IMR-90 (cell line): ENCODE measurements at regions not wholly inside any gene's neighbourhood (a gene's known extent, or its start where the extent isn't known, plus 50 kb on each side); places are given as distances from the start of the nearest gene placed in this dataset.

Experiments
- ATAC-seq: fragments of 200-7000 bp; cut with Tn5 transposase; 2 replicates; pipeline ENCODE4 v1.9.1; 2020; ENCODE audit warnings: low read depth, mild to moderate bottlenecking, moderate library complexity
- BruUV-seq: library from RNA; stranded (reverse); fragments of 400-500 nt; replicated peaks from 2 replicates; lab custom pipeline; 2021; lab: Mats Ljungman, UMichigan
- CTCF ChIA-PET: fragments of 300-600 bp; formaldehyde crosslinking; extraction: SDS; loops from one replicate; lab custom pipeline; 2021; ENCODE audit warnings: antibody characterized with exemption; lab: Yijun Ruan, JAX
- POLR2A ChIA-PET: fragments of 300-600 bp; sonication (Branson Sonifier 250); formaldehyde crosslinking; loops from one replicate; lab custom pipeline; 2022; ENCODE audit warnings: antibody characterized with exemption; ENCODE audit not compliant: unreplicated experiment; lab: Charles Lee
- DNase-seq: peaks from one replicate; pipeline ENCODE4 v3.0.0; 2013
- H2AFZ ChIP-seq: replicated peaks from 2 replicates; pipeline ENCODE3; 2013; ENCODE audit warnings: low read length, mild to moderate bottlenecking; ENCODE audit not compliant: poor library complexity
- H2AK5ac ChIP-seq: 2 replicates; pipeline ENCODE4 v1.6.1; 2013; ENCODE audit warnings: low read depth, low read length, inconsistent platforms
- H2AK9ac ChIP-seq: replicated peaks from 2 replicates; pipeline ENCODE3; 2013; ENCODE audit warnings: mild to moderate bottlenecking, low read depth, low read length, moderate library complexity; ENCODE audit not compliant: poor library complexity
- H2BK120ac ChIP-seq: 2 replicates; pipeline ENCODE4 v1.6.1; 2013; ENCODE audit warnings: low read depth, low read length, inconsistent platforms
- H2BK15ac ChIP-seq: 3 replicates; pipeline ENCODE4 v1.6.1; 2013; ENCODE audit warnings: low read depth, low read length, inconsistent platforms
- H2BK20ac ChIP-seq: 2 replicates; pipeline ENCODE4 v1.6.1; 2013; ENCODE audit warnings: low read depth, mild to moderate bottlenecking, inconsistent platforms, low read length, moderate library complexity
- H2BK5ac ChIP-seq: 2 replicates; pipeline ENCODE4 v1.6.1; 2013; ENCODE audit warnings: mild to moderate bottlenecking, low read depth, low read length, inconsistent platforms; ENCODE audit not compliant: poor library complexity, severe bottlenecking
- H3K14ac ChIP-seq: replicated peaks from 2 replicates; pipeline ENCODE4 v1.6.1; 2013; ENCODE audit warnings: low read depth, low read length, inconsistent platforms
- H3K18ac ChIP-seq: 2 replicates; pipeline ENCODE4 v1.6.1; 2013; ENCODE audit warnings: low read depth, low read length, control low read depth
- H3K23ac ChIP-seq: 2 replicates; pipeline ENCODE4 v1.6.1; 2013; ENCODE audit warnings: low read depth, low read length, inconsistent platforms
- H3K27ac ChIP-seq: 2 replicates; pipeline ENCODE4 v1.5.1; 2013; ENCODE audit warnings: mild to moderate bottlenecking, control low read depth, low read length; ENCODE audit not compliant: insufficient read depth
- H3K27me3 ChIP-seq: 2 replicates; pipeline ENCODE4 v1.6.1; 2013; ENCODE audit warnings: low read length; ENCODE audit not compliant: control insufficient read depth, insufficient read depth
- H3K36me3 ChIP-seq: 2 replicates; pipeline ENCODE4 v1.6.1; 2013; ENCODE audit warnings: low read length, mixed read lengths; ENCODE audit not compliant: control insufficient read depth, insufficient read depth
- H3K4ac ChIP-seq: 2 replicates; pipeline ENCODE4 v1.6.1; 2013; ENCODE audit warnings: low read depth, low read length, inconsistent platforms
- H3K4me1 ChIP-seq: 2 replicates; pipeline ENCODE4 v1.6.1; 2013; ENCODE audit warnings: low read length, mixed read lengths; ENCODE audit not compliant: control insufficient read depth, insufficient read depth
- H3K4me2 ChIP-seq: 2 replicates; pipeline ENCODE4 v1.6.1; 2013; ENCODE audit warnings: low read depth, mild to moderate bottlenecking, control low read depth, low read length, moderate library complexity
- H3K4me3 ChIP-seq: 2 replicates; pipeline ENCODE4 v1.5.1; 2013; ENCODE audit warnings: low read depth, mild to moderate bottlenecking, control low read depth, low read length, moderate library complexity; ENCODE audit not compliant: insufficient read depth
- H3K56ac ChIP-seq: 2 replicates; pipeline ENCODE4 v1.6.1; 2013; ENCODE audit warnings: low read length, inconsistent platforms; ENCODE audit not compliant: insufficient read depth; ENCODE audit errors: extremely low read depth
- H3K79me1 ChIP-seq, 2 experiments: 2 replicates each; pipeline ENCODE4 v1.6.1; 2013; ENCODE audit warnings: low read length in 2 of 2, inconsistent platforms in 1 of 2, low read depth in 1 of 2
- H3K9ac ChIP-seq: 2 replicates; pipeline ENCODE4 v1.6.1; 2013; ENCODE audit warnings: low read depth, low read length, control low read depth
- H3K9me1 ChIP-seq: 2 replicates; pipeline ENCODE4 v1.6.1; 2013; ENCODE audit warnings: low read length, inconsistent platforms; ENCODE audit not compliant: insufficient read depth
- H3K9me3 ChIP-seq: 2 replicates; pipeline ENCODE4 v1.6.1; 2013; ENCODE audit warnings: low read length; ENCODE audit not compliant: control insufficient read depth, insufficient read depth
- H4K20me1 ChIP-seq: 2 replicates; pipeline ENCODE4 v1.6.1; 2013; ENCODE audit warnings: low read length, inconsistent platforms; ENCODE audit not compliant: insufficient read depth
- H4K5ac ChIP-seq: 2 replicates; pipeline ENCODE4 v1.6.1; 2013; ENCODE audit warnings: mild to moderate bottlenecking, low read depth, low read length, control low read depth
- H4K8ac ChIP-seq, 2 experiments: 2 replicates each; pipeline ENCODE4 v1.6.1; 2013; ENCODE audit warnings: low read depth in 2 of 2, low read length in 2 of 2, control low read depth in 1 of 2, inconsistent platforms in 1 of 2
- H4K91ac ChIP-seq: 2 replicates; pipeline ENCODE4 v1.6.1; 2013; ENCODE audit warnings: low read depth, low read length, inconsistent platforms; ENCODE audit not compliant: insufficient read depth
- CEBPB ChIP-seq: IDR thresholded peaks from 2 replicates; pipeline ENCODE4 v1.6.1; 2012; ENCODE audit warnings: low read depth, low read length, improper control_type of control experiment
- CHD1 ChIP-seq: IDR thresholded peaks from 2 replicates; pipeline ENCODE4 v1.6.1; 2012; ENCODE audit warnings: low read depth, low read length, improper control_type of control experiment
- MAFK ChIP-seq: IDR thresholded peaks from 2 replicates; pipeline ENCODE4 v1.6.1; 2012; ENCODE audit warnings: low read depth, low read length, improper control_type of control experiment
- MAZ ChIP-seq: IDR thresholded peaks from 2 replicates; pipeline ENCODE4 v1.6.1; 2012; ENCODE audit warnings: low read depth, mild to moderate bottlenecking, low read length, improper control_type of control experiment, moderate library complexity, borderline replicate concordance
- NFE2L2 ChIP-seq: fragments of 150-350 bp; IDR thresholded peaks from 2 replicates; pipeline ENCODE4 v1.6.1; 2016; ENCODE audit warnings: low read depth, mild to moderate bottlenecking, low read length
- POLR2A ChIP-seq: IDR thresholded peaks from 2 replicates; pipeline ENCODE4 v1.6.1; 2012; ENCODE audit warnings: mild to moderate bottlenecking, low read depth, low read length
- RFX5 ChIP-seq: IDR thresholded peaks from 2 replicates; pipeline ENCODE4 v1.8.0; 2012; ENCODE audit warnings: low read depth, mild to moderate bottlenecking, low read length, moderate library complexity
- SMC3 ChIP-seq: fragments of 150-350 bp; IDR thresholded peaks from 2 replicates; pipeline ENCODE4 v1.6.1; 2016; ENCODE audit warnings: low read depth, mild to moderate bottlenecking, antibody characterized with exemption, low read length, moderate library complexity
- WGBS, 2 experiments: methylation state at CpG; one replicate each; pipeline versions ENCODE4 v1.1.5 to v1.1.7; 2013; ENCODE audit warnings: missing lambda C conversion rate in 2 of 2; ENCODE audit not compliant: insufficient read length in 1 of 2; ENCODE audit errors: extremely low coverage in 2 of 2; 5-methylcytosine and 5-hydroxymethylcytosine counted together
- dilution Hi-C: fragments of 300-500 bp; cut with HindIII; formaldehyde crosslinking; loops from one replicate; pipeline ENCODE4 v1.14.3; 2018; ENCODE audit warnings: low sequenced_read_pairs; ENCODE audit not compliant: unreplicated experiment
- in situ Hi-C: fragments of 300-500 bp; cut with MboI; formaldehyde crosslinking; loops from 3 replicates; pipeline ENCODE4 v1.14.3; 2019; ENCODE audit warnings: low sequenced_read_pairs, inconsistent platforms, mixed read lengths
- intact Hi-C: fragments of 100-400 bp; cut with micrococcal nuclease; formaldehyde crosslinking; loops from 2 replicates; pipeline ENCODE4 v1.10.0; 2022
- TF ChIP-seq, protein P1 (sequence below): fragments of 150-350 bp; IDR thresholded peaks from 2 replicates; pipeline ENCODE4 v1.6.1; 2017; ENCODE audit warnings: mild to moderate bottlenecking, antibody characterized with exemption, low read length, low read depth
- TF ChIP-seq, protein P2 (sequence below): fragments of 150-350 bp; IDR thresholded peaks from 2 replicates; pipeline ENCODE4 v1.6.1; 2016; ENCODE audit warnings: low read depth, mild to moderate bottlenecking, low read length, moderate library complexity, borderline replicate concordance

DNA sequence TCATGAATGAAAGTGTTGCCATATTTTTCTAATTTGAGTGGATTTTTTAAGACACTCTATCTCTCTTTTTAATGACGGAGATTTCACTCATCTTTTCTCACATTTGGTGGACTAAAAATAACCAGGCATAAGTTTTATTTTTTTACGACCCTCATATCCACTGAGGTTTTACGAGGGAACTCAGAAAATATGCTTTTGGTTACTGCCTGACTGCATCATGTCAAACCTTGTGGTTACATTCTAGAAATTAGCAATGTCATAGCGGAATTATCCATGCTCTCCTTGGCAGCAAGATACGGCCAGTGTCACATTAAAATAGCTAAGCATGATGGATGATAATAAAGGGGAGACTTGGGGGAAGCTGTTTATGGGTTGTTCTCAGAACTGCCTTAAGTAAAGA is 428.6 kb upstream of the FSHR start:
- Histone ChIP-seq H3K4ac (no peak overlapping the region), H3K27me3 (no peaks in the 10 kb centered on the region), H3K14ac (no peak overlapping the region), H4K20me1 (no peaks in the 10 kb centered on the region), H3K56ac (no peak overlapping the region), H4K5ac (no peak overlapping the region), H2AFZ (no peak overlapping the region), H3K18ac (no peak overlapping the region), H3K4me3 (no peak overlapping the region), H3K4me2 (no peak overlapping the region), H3K79me1 (no peaks in the 10 kb centered on the region), H2BK15ac (no peak overlapping the region), H3K4me1 (no peaks in the 10 kb centered on the region), H2BK20ac (no peak overlapping the region), H4K91ac (no peak overlapping the region), H3K27ac (no peak overlapping the region), H2BK5ac (no peak overlapping the region), H3K9ac (no peak overlapping the region), H3K9me3 (peaks cover 11% of the 10 kb centered on the region), H3K9me1 (no peaks in the 10 kb centered on the region), H4K8ac (no peak overlapping the region), H2AK9ac (no peak overlapping the region), H3K23ac (no peak overlapping the region), H2AK5ac (no peak overlapping the region), H3K36me3 (no peaks in the 10 kb centered on the region), H2BK120ac (no peak overlapping the region)
- TF ChIP-seq, protein P1, sequence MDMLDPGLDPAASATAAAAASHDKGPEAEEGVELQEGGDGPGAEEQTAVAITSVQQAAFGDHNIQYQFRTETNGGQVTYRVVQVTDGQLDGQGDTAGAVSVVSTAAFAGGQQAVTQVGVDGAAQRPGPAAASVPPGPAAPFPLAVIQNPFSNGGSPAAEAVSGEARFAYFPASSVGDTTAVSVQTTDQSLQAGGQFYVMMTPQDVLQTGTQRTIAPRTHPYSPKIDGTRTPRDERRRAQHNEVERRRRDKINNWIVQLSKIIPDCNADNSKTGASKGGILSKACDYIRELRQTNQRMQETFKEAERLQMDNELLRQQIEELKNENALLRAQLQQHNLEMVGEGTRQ: no peak
- TF ChIP-seq SMC3: no peak
- no peak for TF ChIP-seq RFX5
- TF ChIP-seq CEBPB: no peak
- no peak for TF ChIP-seq MAZ
- no peak for TF ChIP-seq MAFK
- no peak for TF ChIP-seq CHD1
- TF ChIP-seq NFE2L2: no peak
- TF ChIP-seq, protein P2, sequence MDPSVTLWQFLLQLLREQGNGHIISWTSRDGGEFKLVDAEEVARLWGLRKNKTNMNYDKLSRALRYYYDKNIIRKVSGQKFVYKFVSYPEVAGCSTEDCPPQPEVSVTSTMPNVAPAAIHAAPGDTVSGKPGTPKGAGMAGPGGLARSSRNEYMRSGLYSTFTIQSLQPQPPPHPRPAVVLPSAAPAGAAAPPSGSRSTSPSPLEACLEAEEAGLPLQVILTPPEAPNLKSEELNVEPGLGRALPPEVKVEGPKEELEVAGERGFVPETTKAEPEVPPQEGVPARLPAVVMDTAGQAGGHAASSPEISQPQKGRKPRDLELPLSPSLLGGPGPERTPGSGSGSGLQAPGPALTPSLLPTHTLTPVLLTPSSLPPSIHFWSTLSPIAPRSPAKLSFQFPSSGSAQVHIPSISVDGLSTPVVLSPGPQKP: no peak
- no peak for TF ChIP-seq POLR2A
- ATAC-seq (no peak), DNase-seq (no peak)
- in situ Hi-C loops (no loop called here), intact Hi-C loops (no loop called here), dilution Hi-C loops (no loop called here)
- no CpG with 5 or more reads among the region's 5 CpGs for WGBS, 2 experiments
- CTCF ChIA-PET: interaction anchor here (0.7 kb wide), 1 partner anchor 9 kb away, joined by 3 read pairs; no protein-coding TSS in a partner anchor
- POLR2A ChIA-PET: no interaction called here
- BruUV-seq: no TSS peak
